Stimulated activated CD8-positive, alpha-beta memory T cell treated with anti-CD3 and anti-CD28 coated beads, Interleukin-15, amount 100 ng/mL, for 24 hours (primary cell): ENCODE measurements at regions not wholly inside any gene's neighbourhood (a gene's known extent, or its start where the extent isn't known, plus 50 kb on each side); places are given as distances from the start of the nearest gene placed in this dataset.
"Not testable (repeated sequence)": the region's sequence is repeated elsewhere in the genome, so short reads cannot be mapped to it uniquely, and the experiment has no call there.

ENCODE experiments used
- DNase-seq: peaks from one replicate; pipeline ENCODE4 v3.0.0-alpha.2; 2020; ENCODE audit warnings: low read depth

DNA sequence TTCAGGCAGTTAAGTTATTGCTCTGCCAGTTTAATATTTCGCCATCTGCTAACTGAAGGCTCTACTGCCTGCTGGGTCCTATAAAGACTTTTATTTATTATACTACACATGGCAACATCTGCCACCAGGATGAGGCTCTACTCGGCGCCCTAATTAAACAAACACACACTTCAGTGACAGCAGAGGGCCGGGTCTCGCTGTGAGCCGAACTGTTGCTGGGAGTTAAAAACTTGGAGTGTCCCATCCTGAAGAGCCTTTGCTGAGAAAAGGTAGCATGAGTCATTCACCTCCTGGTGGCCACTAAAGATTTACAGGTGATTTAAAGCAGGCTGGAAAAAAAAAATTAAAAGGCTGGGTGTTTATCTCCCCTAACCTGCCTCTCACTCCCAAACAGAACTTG lies 183.7 kb downstream of the NPIPA8 start:
- not testable (repeated sequence) for DNase-seq

DNA sequence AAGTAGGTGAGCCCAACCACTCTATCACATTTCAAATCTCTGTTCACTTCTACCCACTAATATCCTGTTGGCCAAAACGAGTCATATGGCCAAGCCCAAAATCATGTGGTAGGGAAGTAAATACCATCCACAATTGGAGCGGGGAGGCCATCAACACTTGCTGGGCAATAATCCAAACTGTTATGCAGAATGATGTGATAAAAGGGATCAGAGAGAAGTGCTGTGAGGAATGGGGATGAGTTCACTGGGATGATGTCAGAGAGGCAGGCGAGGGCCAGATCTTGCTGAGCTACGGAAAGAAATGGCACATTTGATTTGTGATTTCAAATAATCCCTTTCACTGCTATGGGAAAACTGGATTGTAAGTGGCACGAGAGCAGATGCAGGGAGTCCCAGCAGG lies 188.4 kb downstream of the NPIPA8 start:
- not testable (repeated sequence) for DNase-seq

DNA sequence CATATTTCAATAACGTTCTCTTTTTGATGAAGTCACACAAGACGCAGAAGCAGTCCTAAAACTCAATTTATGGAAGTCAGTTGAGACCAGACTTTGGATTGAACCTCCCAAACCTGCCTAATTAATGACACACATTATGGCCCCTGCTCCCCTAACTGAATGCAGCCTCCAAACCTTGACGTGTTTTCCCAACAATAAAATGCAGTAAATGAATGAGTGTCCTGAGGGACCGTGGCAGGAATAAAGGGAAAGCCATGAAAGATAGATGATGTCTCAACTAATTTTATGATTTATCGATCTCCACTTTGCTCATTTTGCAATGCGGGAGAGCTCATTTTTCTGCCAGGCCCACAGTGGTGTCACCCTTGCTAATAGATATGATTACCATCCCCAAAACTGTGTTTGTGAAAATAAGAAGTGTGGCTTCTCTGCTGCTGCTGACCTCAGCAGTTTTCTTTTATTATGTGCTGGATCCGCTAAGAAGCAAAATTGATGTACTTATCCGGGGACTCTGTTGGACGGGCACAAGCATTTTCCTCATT lies 189.9 kb downstream of the NPIPA8 start:
- not testable (repeated sequence) for DNase-seq

DNA sequence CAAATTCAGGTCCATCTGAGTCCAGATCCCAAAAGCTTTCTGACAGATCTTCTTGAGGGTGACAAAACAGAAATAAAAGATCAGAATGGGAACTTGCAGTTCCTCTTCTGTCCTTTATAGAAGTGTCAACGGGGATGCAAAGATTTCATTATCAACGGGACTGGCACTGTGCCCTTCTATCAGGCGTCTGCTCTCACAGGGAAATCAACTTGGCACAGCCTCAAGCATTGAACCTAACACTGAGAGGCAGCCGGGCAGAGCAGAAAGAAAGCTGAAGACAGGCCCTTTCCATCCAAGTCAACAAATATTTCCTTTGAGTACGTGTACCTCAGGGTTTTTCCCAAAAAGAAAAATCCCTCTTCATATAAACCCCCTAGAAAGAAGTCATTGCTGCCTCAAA lies 194.5 kb downstream of the NPIPA8 start:
- not testable (repeated sequence) for DNase-seq

DNA sequence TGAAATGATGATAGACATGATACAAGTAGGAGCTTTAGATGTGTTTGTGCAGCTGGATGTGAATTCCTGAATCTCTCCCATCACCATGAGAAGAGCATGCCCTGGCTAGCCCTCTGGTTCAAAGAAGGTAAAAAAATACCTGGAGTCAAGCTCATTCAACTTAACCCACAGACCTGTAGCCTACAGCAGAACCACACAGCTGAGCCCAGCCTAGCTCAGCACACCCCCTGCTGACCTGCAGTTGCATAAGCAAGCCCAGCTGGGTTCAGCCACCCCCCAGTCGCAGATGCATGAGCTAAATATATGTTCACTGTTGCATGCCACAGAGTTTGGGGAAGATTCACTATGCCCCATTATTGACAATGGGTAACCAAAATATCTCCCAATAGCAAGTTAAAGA lies 200.2 kb downstream of the NPIPA8 start:
- not testable (repeated sequence) for DNase-seq

DNA sequence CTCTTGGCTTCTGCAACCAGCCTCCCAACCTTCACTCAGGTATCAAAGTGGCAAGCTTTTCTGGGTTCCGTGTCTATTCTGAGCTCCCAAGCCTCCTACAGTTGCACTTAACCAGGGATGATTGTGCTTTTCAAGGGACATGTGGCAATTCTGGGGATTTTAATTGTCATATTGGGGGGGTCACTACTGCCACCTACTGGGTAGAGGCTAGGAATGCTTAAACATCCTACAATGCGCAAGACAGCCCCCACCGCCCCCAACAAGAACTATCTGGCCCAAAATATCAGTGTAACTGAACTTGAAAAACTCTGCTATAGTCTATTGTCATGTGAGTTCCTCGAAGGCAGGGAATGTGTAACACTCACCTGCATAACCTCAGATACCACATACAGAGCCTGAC lies 201.5 kb downstream of the NPIPA8 start:
- DNase-seq: not testable (repeated sequence)

DNA sequence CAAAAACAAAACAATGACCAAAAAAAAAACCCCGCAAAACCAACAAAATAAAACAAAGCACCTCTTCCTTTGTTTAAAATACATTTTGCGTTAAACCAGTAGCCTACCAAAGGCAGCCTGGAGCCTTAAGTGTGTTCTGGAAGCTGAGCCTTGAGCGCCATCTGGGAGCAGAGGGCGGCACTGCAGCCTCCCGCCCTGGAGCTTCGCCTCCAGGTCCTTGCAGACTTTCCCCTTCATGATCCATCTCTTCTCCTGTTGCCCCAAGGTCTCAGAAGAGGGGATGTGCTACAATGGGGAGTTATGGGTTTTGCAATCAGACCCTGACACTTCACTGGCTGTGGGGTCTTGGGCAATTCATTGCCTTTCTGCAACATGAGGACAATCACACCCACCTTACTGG lies 204.9 kb downstream of the NPIPA8 start:
- not testable (repeated sequence) for DNase-seq

DNA sequence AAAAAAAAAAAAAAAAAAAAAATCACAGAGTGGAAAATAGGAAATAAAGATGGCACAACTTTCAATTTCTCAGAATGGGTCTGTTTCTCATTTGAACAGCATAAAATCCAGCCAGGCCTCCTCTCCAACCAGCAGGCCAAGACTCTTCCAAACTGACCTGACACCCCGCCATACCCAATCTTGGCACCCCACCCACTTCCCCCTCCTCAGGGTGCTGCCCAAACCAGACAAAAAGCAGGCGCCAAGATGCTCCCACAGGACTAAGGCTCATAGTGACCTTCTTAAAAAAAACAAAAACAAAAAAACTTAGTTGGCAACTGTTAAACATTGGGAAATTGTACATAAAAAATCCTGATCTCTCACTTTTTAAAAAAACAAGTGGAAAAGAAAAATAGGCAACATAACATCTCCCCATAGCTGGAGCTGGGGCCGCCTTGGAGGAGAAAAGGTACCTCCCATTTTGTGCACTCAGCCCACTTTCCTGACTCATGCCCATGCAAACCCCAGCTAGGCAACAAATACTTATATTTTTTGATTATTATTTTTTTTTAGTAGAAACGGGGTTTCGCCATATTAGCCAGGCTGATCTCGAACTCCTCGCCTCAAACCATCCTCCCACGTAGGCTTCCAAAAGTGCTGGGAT lies 205.9 kb downstream of the NPIPA8 start:
- not testable (repeated sequence) for DNase-seq

DNA sequence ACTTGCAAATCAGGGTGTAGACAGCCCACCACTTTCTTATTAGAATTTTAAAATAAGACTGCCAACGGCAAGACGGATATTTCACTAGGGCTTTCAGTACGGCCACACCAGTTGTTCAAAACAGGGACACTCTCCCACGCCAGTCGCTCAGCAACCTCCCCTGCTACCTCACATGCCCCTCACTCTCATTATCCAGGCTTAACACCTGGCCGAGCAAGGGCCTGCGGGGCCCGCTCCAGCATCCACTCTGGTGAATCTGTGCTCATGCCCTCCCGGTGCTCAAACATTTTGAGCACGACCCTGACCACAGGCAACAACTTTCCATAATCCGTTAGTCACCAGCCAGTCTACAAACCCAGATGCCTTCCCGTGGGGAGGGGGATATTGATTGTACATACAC lies 209.5 kb downstream of the NPIPA8 start:
- DNase-seq: not testable (repeated sequence)

DNA sequence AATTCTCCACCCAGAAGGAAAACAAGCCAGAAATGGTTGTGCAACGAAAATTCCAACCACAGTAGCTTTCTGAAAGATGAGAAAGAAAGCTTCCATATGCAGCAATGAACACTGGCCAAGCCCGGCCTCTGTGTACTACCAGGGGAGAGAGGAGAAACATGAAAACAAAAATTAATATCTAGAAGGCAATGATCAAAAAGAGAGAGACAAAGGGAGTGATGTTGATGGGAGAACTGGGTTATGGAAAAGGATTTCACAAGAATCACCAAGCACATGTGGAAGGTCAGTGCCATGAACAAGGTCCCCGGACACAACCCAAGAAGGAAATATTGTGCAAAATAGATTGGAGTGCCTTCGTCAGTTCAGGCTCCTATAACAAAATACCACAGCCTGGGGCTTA lies 217.4 kb downstream of the NPIPA8 start:
- not testable (repeated sequence) for DNase-seq

DNA sequence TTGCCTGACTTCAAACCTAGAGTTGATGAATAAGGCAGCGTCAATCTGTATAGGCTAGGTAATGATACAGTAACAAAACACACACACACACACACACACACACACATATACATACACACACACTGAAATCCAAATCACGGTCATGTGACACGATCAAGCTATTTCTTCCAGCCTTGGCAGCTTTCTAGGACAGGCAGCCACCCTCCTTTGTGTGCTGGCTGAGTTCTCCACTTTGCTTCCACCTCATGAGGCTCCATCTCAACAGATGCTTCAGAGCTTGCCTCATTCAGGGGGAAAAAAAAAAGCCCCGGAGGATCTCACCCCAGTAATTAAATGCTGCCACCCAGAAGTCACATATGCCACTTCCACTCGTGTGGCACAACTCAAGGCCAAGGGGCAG lies 217.9 kb downstream of the NPIPA8 start:
- DNase-seq: not testable (repeated sequence)

DNA sequence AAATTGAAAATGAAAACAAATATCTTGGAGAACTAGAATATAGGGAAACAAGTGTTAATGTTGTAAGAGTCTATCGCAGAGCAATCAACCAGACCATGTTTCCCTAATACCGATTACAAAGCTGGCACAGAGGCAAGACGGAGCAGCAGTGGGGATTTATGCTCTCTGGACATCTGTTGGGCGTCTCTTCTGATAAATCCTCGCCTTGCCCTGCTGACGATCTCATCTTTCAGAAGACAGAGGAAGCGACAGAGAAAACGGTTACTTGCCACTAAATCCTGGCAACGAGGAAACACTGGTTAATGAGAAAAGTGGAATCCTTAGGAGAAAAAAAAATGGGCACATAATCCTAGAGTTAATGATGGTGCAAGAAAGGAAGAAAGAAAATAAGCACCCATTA lies 218.5 kb downstream of the NPIPA8 start:
- not testable (repeated sequence) for DNase-seq

DNA sequence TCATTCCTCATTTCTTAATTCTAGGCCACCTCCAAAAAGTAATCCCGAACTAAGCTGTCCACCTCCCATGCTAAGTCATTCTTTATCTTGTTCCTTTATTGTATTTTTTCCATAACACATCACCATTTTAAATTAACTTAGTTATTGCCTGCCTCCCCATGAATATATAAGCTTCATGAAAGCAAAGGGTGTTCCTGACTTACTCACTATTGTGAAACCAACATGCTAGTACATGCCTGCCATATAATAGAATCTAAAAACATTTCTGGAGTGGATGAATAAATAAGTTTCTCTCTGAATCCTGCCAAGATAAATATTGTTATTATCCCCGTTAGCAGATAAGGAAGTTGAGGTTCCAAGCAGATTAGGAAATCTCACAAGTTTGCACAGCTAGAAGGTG lies 232.1 kb downstream of the NPIPA8 start:
- DNase-seq: not testable (repeated sequence)

DNA sequence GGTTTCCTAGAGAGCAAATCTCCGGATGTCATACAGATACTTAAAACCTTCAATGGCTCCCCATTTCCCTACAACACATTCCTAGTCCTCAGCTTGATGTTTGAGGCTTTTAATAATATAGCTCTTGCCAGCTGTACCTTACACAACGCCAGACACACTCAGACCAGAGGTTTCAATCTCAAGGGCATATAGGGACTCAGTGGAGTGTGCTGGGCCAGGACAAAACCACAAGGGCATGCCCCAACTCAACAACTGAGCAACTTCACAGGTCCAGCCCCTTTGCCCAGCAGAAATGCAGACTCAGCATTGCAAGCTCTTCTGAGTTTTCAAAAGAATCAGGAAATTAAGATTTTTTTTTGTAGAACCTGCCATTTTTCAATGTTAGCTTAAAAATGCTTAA lies 235.5 kb downstream of the NPIPA8 start:
- DNase-seq: not testable (repeated sequence)

DNA sequence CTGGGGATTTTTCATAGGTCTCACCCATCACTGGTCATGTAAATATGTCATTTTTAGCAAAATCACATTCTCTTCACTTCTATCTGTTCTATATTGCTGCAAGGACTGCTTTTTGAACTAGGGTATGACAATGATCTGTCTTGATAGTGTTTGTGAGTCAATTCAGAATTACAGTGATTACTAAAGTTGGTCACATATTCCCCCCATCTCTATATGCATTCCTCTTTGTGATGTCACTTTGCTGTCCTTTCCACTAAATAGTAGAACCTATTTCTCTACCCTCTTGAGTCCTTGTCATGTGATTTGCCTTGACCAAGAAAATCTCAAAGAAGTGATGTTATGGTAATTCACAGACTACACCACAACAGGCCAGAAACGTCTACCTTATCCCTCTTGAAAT lies 243.9 kb downstream of the NPIPA8 start:
- DNase-seq: not testable (repeated sequence)

DNA sequence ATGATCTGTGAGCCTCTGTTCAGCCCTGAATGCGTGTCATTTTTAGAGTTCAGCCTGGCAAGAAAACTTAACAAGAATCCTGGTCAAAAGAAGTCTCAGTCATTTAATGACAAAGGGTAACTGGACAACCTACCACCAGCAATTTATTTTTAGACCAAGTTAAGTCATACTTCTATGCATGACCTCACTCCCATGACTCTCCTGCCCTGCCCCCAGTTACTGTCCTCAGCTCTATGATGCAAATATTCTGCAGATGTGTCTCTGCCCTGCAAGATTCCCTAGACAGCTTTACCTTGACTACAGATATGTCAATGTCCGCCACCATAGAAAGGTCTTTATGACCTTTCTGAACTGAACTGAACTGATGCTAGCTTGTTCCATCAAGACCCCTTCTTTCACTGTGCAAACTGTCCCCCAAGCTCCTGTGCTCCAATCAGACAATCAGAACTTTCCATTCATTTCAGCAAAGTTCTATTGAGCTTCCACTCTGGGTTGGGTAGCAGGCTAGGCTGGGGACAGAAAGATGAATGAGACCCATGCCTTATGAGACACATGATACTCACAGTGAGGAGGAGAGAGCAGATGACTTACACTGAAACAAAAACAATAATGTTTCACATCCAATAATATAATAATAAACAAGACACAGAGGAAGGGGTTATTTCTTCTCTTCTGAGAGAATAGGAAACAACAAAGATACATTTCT lies 255.7 kb downstream of the NPIPA8 start:
- not testable (repeated sequence) for DNase-seq

DNA sequence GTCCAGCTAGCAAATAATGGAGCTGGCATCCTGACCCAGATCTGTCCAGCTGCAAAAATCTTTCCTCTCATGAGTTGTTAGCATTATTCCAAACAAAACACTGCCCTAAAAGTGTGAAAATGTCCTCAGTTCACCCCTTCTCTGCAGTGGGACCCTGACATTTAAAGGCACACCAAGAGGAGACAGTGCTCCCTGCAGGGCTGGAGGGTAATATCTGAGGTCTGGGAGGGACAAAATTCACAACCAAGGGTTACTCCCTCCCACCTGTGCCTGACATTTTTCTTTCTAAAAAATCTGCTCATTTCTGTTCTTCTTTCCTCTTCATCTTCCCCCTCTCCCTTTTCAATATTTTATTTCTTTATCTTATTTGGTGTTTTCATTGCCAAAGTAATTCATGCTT lies 258.6 kb downstream of the NPIPA8 start:
- not testable (repeated sequence) for DNase-seq

DNA sequence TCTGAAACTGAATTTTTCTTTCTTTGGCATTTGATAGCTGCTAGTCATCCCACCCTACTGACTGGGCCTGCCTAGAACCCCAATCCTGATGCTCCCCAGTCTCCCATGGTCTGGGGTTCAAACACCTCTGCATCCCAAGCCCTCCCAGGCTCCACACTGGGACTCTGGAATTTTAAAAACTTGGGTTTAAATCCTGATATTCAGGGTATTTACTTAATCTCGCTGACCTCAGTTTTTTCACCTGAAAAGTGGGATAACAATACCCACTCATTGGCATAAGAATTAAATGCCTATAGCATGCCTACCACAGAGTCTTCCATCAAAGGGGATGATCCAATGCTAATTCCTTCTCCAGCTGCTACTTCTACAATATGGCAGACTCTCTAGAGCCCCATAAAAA lies 264.4 kb downstream of the NPIPA8 start:
- DNase-seq: no peak

DNA sequence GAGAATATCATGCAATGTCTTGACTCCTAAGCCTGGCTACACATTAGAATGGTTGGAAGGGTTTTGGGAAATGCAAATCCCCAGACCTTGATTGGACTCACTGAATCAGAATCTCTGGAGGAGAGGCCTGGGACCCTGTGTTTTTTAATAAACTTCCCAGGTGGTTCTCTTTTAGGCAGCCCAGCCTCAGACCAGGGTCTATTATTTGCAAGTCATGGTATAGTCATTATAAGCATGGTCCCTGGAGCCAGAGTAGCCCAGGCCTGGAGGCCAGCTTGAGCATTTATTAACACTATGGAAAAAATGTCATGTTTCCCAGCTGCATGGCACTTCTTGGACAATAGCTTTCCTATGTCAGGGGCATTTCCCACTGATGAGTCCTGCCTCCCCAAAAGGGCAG lies 266.9 kb downstream of the NPIPA8 start:
- DNase-seq: no peak

DNA sequence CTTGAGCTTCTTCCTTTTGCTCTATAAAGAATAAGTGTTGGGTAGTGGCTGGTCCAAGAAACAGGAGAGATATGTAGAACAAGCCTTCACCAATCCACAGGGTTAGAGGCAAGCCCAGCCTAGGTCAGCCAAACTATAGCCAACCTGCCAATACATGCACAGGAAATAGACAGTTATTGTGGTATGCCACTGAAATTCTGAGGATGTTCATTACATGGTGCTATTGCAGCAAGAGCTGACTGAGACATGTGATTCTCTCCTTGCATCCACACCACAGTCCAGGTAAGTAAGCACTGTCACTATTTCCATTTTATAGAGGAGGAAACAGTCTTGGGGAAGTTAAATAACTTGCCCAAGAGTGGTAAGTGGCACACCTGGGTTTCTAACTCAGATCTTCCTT lies 268.1 kb downstream of the NPIPA8 start:
- DNase-seq: no peak

DNA sequence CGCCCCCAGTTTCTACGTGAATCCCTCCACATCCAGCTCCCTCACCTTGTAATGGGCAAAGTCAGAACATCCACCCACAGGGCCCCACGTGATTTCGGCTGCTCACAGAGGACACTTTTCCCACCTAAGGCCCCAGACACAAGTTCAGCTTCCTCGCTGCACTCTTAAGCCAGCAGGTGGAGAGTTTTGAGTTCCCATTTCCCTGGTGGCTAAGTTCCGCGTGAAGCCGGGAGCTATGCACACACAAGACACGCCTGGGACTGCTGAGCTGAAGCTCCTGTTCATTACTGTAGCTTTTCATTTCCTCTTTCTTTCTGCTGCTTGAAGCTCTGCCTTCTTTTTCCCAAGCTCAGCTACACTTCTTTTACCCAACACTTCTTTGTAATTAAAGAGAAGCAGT lies 273.8 kb downstream of the NPIPA8 start:
- no peak for DNase-seq

DNA sequence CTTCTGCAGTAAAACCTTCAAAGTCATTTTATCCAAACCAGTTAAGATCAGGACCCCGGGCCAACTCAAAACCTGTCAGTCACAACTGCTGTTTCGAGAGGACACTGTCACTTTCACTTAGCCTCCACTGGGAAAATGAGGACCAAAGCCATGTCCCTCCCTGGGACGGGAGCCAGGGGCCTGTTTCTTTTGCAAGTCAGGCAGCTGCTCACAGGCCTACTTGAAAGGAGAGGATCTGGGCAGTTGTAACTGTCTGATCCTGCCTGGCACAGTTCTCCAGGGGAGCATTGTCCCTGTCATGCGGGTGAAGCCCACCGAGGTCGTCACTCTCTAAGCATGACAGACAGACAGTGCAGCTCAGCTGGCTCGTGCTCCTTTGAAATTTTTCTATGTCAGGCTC lies 276.2 kb downstream of the NPIPA8 start:
- no peak for DNase-seq

DNA sequence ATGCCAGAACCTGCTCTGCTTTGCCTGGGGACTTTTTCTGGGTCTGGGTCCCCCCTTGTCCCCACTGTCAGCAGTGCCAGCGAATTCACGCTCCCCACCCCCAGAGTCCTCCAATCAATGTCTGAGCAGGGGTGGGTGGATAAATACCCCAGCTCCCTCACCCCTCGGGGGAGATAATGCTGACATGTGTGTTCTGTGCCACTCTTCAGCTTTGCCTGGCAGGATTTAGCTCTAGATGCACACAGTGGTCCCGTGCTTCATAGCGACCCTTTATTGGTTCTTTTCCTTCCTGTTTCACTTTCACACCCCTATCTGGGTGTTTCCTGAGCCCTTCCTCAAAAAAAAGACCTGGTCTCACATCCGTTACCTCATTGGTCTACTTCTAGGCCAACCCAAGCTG lies 277.0 kb downstream of the NPIPA8 start:
- DNase-seq: no peak

DNA sequence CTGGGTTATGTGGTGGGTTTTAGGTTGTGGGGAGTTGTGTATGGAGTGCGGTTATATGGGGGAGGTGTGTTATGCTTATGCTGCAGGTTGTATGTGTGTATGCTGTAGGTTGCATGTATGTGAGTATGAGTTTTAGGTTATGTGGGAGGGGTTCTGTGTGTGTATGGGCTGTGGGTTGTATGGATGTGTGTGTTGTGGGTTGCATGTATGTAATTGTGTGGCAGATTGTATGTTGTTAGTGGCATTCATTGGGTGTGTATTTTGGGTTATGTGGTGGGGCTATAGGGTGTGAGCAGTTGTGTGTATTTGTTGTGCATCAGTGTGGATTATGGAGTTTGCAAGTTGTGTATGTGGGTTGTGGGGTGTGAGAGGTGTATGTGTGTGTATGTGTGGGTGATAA lies 277.4 kb downstream of the NPIPA8 start:
- DNase-seq: no peak
